GM12878 (cell line): ENCODE measurements at regions not wholly inside any gene's neighbourhood (a gene's known extent, or its start where the extent isn't known, plus 50 kb on each side); places are given as distances from the start of the nearest gene placed in this dataset.
"Not testable (repeated sequence)": the region's sequence is repeated elsewhere in the genome, so short reads cannot be mapped to it uniquely, and the experiment has no call there.

Experiments
- ATAC-seq: fragments of 200-7000 bp; cut with Tn5 transposase; 3 replicates; pipeline ENCODE4 v1.9.1; 2020; ENCODE audit warnings: mild to moderate bottlenecking, moderate library complexity
- BruUV-seq: library from RNA; stranded (reverse); fragments of 400-500 nt; replicated peaks from 2 replicates; lab custom pipeline; 2021; lab: Mats Ljungman, UMichigan
- CTCF ChIA-PET: fragments of 300-600 bp; sonication (Branson Sonifier 250); formaldehyde crosslinking; extraction: SDS; loops from one replicate; lab custom pipeline; 2021; ENCODE audit warnings: inconsistent platforms; lab: Yijun Ruan, JAX
- POLR2A ChIA-PET: fragments of 350-600 bp; formaldehyde crosslinking; extraction: SDS; loops from one replicate; lab custom pipeline; 2021; ENCODE audit warnings: inconsistent platforms; lab: Charles Lee
- RAD21 ChIA-PET: fragments of 300-600 bp; sonication (Branson Sonifier 250); formaldehyde crosslinking; loops from one replicate; lab custom pipeline; 2023; ENCODE audit warnings: antibody characterized with exemption; ENCODE audit not compliant: unreplicated experiment; lab: Charles Lee
- SMC1A ChIA-PET: fragments of 300-600 bp; sonication (Branson Sonifier 250); formaldehyde crosslinking; loops from one replicate; lab custom pipeline; 2023; ENCODE audit not compliant: unreplicated experiment, uncharacterized antibody; lab: Charles Lee
- DNase-seq: peaks from one replicate; pipeline ENCODE4 v3.0.0-alpha.2; 2011; ENCODE audit warnings: low read depth, low spot score
- FAIRE-seq: peaks from 3 replicates; lab custom pipeline; 2011; peaks lifted over from hg19 to GRCh38; lab: Jason Lieb, UNC
- H2AFZ ChIP-seq: 2 replicates; pipeline ENCODE4 v1.6.0; 2011; ENCODE audit warnings: low read depth, low read length, control low read depth; ENCODE audit not compliant: control insufficient read depth
- H3K27ac ChIP-seq: 2 replicates; pipeline ENCODE4 v1.5.1; 2011; ENCODE audit warnings: control low read depth; ENCODE audit not compliant: control insufficient read depth, insufficient read depth
- H3K27me3 ChIP-seq, 2 experiments: replicated peaks in 1 of 2; 2 replicates each; pipeline versions ENCODE4 v1.6.0 to v1.6.1; 2011; ENCODE audit warnings: low read length in 1 of 2; ENCODE audit not compliant: control insufficient read depth in 2 of 2, insufficient read depth in 2 of 2
- H3K36me3 ChIP-seq, 2 experiments: 2 replicates each; pipeline ENCODE4 v1.5.1; 2011; ENCODE audit warnings: low read length in 1 of 2; ENCODE audit not compliant: control insufficient read depth in 2 of 2, insufficient read depth in 2 of 2
- H3K4me1 ChIP-seq: 2 replicates; pipeline ENCODE4 v1.6.1; 2011; ENCODE audit warnings: mild to moderate bottlenecking, low read length, moderate library complexity, mixed read lengths; ENCODE audit not compliant: control insufficient read depth, insufficient read depth
- H3K4me2 ChIP-seq: 2 replicates; pipeline ENCODE4 v1.6.0; 2011; ENCODE audit warnings: control low read depth; ENCODE audit not compliant: control insufficient read depth, insufficient read depth
- H3K4me3 ChIP-seq: fragments of 200-600 bp; sonication (generic); 2 replicates; pipeline ENCODE4 v1.5.1; 2016
- H3K79me2 ChIP-seq: 2 replicates; pipeline ENCODE4 v1.6.0; 2011; ENCODE audit warnings: low read length; ENCODE audit not compliant: control insufficient read depth, insufficient read depth
- H3K9ac ChIP-seq: 2 replicates; pipeline ENCODE4 v1.8.0; 2011; ENCODE audit warnings: low read length, control low read depth, mixed read lengths; ENCODE audit not compliant: control insufficient read depth, insufficient read depth
- H3K9me3 ChIP-seq: replicated peaks from 3 replicates; pipeline ENCODE4 v1.5.1; 2011; ENCODE audit warnings: mild to moderate bottlenecking, low read length; ENCODE audit not compliant: control insufficient read depth, insufficient read depth
- H4K20me1 ChIP-seq: 2 replicates; pipeline ENCODE4 v1.6.0; 2011; ENCODE audit not compliant: control insufficient read depth, insufficient read depth
- ZNF622 ChIP-seq: fragments of 450-650 bp; IDR thresholded peaks from 2 replicates; pipeline ENCODE4 v1.6.1; 2017; ENCODE audit warnings: mild to moderate bottlenecking, inconsistent platforms
- WGBS: methylation state at CpG from one replicate; pipeline ENCODE4 v1.1.6; 2016; ENCODE audit warnings: low lambda C conversion rate; ENCODE audit not compliant: insufficient replicate concordance, insufficient coverage; ENCODE audit errors: missing lambda C conversion rate; 5-methylcytosine and 5-hydroxymethylcytosine counted together
- in situ Hi-C: fragments of 300-500 bp; cut with MboI; formaldehyde crosslinking; loops from 9 replicates; pipeline ENCODE4 v1.14.3; 2018; ENCODE audit warnings: mixed read lengths
- intact Hi-C: fragments of 100-400 bp; cut with micrococcal nuclease; formaldehyde crosslinking; loops from one replicate; pipeline ENCODE4 v1.14.2; 2022; ENCODE audit not compliant: unreplicated experiment

DNA sequence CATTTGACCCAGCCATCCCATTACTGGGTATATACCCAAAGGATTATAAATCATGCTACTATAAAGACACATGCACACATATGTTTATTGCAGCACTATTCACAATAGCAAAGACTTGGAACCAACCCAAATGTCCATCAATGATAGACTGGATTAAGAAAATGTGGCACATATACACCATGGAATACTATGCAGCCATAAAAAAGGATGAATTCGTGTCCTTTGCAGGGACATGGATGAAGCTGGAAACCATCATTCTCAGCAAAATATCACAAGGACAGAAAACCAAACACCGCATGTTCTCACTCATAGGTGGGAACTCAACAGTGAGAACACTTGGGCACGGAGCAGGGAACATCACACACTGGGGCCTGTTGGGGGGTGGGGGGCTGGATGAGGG lies 290.0 kb upstream of the HNRNPA3 start:
- CTCF ChIA-PET = interaction anchor here (0.9 kb wide), 1 partner anchor 105 kb away, joined by 3 read pairs; no protein-coding TSS in a partner anchor
- BruUV-seq, H3K9ac ChIP-seq, FAIRE-seq, in situ Hi-C loops, H3K4me3 ChIP-seq, DNase-seq, ATAC-seq, POLR2A ChIA-PET, H3K79me2 ChIP-seq, H3K4me1 ChIP-seq, H3K36me3 ChIP-seq, H2AFZ ChIP-seq, intact Hi-C loops, H3K4me2 ChIP-seq, H3K9me3 ChIP-seq, H3K27me3 ChIP-seq, SMC1A ChIA-PET, H3K27ac ChIP-seq, H4K20me1 ChIP-seq: not testable (repeated sequence)
- WGBS = 75% methylated on average over 3 of the region's 3 CpGs
- RAD21 ChIA-PET = interaction anchor here (0.7 kb wide), 1 partner anchor 45 kb away, joined by 3 read pairs; no protein-coding TSS in a partner anchor

DNA sequence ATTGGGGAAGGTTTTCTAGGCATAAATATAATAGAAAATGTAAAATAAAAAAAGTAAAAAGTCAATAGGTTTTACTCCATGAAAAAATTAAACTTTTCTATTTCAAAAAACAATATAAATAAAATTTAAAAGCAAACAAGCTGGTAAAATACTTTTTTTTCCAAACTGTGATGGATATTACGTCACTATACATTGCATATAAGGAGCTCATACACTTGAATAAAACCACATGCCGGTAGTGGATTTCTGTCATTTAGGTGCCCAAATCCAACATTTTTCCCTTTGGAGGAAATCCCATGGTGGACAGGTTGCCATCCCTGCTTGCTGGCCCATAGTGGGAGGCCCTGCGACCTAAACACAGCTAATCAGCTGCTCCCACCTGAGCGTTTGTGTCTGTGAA lies 289.4 kb upstream of the HNRNPA3 start:
- no peaks in the 10 kb centered on the region for H3K4me1 ChIP-seq
- H3K4me3 ChIP-seq = no peak overlapping the region
- FAIRE-seq = no peak
- in situ Hi-C loops = no loop called here
- H2AFZ ChIP-seq = no peak overlapping the region
- H3K27me3 ChIP-seq = no peaks in the 10 kb centered on the region
- RAD21 ChIA-PET = interaction anchor here (0.9 kb wide), 1 partner anchor 93 kb away, joined by 5 read pairs; no protein-coding TSS in a partner anchor
- H3K27ac ChIP-seq = no peak overlapping the region
- intact Hi-C loops = no loop called here
- no peak overlapping the region for H3K4me2 ChIP-seq
- BruUV-seq = no TSS peak
- 83% methylated on average over 4 of the region's 4 CpGs for WGBS
- H3K36me3 ChIP-seq = no peaks in the 10 kb centered on the region
- no peaks in the 10 kb centered on the region for H3K79me2 ChIP-seq
- DNase-seq = no peak
- no peak for ATAC-seq
- H3K9me3 ChIP-seq = no peaks in the 10 kb centered on the region
- SMC1A ChIA-PET = interaction anchor here (0.8 to 1.0 kb wide), 2 partner anchors 105 to 252 kb away, joined by 3 to 5 read pairs; no protein-coding TSS in a partner anchor
- no peak for TF ChIP-seq ZNF622
- TF ChIP-seq, all 136 proteins: peak for 0
- CTCF ChIA-PET = interaction anchor here (0.9 to 1.2 kb wide), 2 partner anchors 106 to 271 kb away, joined by 3 to 4 read pairs; no protein-coding TSS in a partner anchor
- Histone ChIP-seq H3K9ac (no peak overlapping the region), H4K20me1 (no peaks in the 10 kb centered on the region)
- POLR2A ChIA-PET = no interaction called here
